GM10248 (cell line): ENCODE measurements at regions not wholly inside any gene's neighbourhood (a gene's known extent, or its start where the extent isn't known, plus 50 kb on each side); places are given as distances from the start of the nearest gene placed in this dataset.

Source experiments
- CTCF ChIA-PET: fragments of 300-600 bp; sonication (Branson Sonifier 250); formaldehyde crosslinking; extraction: SDS; loops from one replicate; lab custom pipeline; 2021; ENCODE audit warnings: antibody characterized with exemption; lab: Yijun Ruan, JAX
- POLR2A ChIA-PET: fragments of 350-650 bp; sonication (Branson Sonifier 250); formaldehyde crosslinking; extraction: SDS; loops from one replicate; lab custom pipeline; 2020; ENCODE audit warnings: antibody characterized with exemption; lab: Yijun Ruan, JAX
- DNase-seq: peaks from one replicate; pipeline ENCODE4 v3.0.0; 2012; ENCODE audit errors: extremely low spot score
- TF ChIP-seq, protein P1 (sequence below): IDR thresholded peaks from 2 replicates; pipeline ENCODE4 v1.5.1; 2012; ENCODE audit warnings: mild to moderate bottlenecking, low read depth; ENCODE audit errors: extremely low read depth, missing control alignments, control extremely low read depth

GRCh38 chr1:234541286-234541975 lies 62.5 kb upstream of the TARBP1 start:
- ChIA-PET POLR2A (no interaction called here), CTCF (interaction anchor here (0.8 kb wide), 1 partner anchor 54 kb away, joined by 3 read pairs; no protein-coding TSS in a partner anchor)
- TF ChIP-seq, protein P1, sequence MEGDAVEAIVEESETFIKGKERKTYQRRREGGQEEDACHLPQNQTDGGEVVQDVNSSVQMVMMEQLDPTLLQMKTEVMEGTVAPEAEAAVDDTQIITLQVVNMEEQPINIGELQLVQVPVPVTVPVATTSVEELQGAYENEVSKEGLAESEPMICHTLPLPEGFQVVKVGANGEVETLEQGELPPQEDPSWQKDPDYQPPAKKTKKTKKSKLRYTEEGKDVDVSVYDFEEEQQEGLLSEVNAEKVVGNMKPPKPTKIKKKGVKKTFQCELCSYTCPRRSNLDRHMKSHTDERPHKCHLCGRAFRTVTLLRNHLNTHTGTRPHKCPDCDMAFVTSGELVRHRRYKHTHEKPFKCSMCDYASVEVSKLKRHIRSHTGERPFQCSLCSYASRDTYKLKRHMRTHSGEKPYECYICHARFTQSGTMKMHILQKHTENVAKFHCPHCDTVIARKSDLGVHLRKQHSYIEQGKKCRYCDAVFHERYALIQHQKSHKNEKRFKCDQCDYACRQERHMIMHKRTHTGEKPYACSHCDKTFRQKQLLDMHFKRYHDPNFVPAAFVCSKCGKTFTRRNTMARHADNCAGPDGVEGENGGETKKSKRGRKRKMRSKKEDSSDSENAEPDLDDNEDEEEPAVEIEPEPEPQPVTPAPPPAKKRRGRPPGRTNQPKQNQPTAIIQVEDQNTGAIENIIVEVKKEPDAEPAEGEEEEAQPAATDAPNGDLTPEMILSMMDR, result no peak
- DNase-seq, result no peak

DNA sequence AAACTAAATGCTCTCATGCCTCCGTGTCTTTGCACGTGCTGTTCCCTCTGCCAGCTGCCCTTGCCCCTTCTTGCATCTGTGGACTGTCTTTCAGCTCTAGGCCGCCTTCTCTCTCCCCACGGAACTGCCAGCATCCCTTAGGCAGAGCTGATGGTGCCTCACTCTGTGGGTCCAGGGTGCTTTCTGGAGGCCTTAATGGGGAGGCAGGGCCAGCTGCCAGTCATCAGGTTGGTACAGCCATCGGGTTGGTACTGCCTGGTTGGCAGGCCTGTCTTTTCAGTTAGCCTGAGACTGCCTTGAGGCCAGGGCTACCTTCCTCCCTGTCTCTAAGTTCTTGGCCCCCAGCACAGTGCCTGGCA lies 61.4 kb upstream of the TARBP1 start:
- POLR2A ChIA-PET, result no interaction called here
- DNase-seq, result no peak
- CTCF ChIA-PET, result interaction anchor here (1.1 to 2.7 kb wide), 2 partner anchors 10 kb away, joined by 4 to 12 read pairs; no protein-coding TSS in a partner anchor
- TF ChIP-seq, protein P1, result no peak

- POLR2A ChIA-PET, result no interaction called here
- CTCF ChIA-PET, result interaction anchor here (1.1 to 2.7 kb wide), 4 partner anchors 9 to 15 kb away, joined by 4 to 12 read pairs (median 4); no protein-coding TSS in a partner anchor
- TF ChIP-seq, protein P1, result no peak
- DNase-seq, result no peak
These were observed 60.9 kb upstream of the TARBP1 start for GRCh38 chr1:234539666-234540403.

- no peak for DNase-seq
- ChIA-PET CTCF (interaction anchor here (1.5 to 2.7 kb wide), 4 partner anchors 9 to 15 kb away, joined by 4 to 12 read pairs (median 5); no protein-coding TSS in a partner anchor), POLR2A (no interaction called here)
- TF ChIP-seq, protein P1, result no peak
These were observed 60.1 kb upstream of the TARBP1 start for GRCh38 chr1:234538930-234539649.

DNA sequence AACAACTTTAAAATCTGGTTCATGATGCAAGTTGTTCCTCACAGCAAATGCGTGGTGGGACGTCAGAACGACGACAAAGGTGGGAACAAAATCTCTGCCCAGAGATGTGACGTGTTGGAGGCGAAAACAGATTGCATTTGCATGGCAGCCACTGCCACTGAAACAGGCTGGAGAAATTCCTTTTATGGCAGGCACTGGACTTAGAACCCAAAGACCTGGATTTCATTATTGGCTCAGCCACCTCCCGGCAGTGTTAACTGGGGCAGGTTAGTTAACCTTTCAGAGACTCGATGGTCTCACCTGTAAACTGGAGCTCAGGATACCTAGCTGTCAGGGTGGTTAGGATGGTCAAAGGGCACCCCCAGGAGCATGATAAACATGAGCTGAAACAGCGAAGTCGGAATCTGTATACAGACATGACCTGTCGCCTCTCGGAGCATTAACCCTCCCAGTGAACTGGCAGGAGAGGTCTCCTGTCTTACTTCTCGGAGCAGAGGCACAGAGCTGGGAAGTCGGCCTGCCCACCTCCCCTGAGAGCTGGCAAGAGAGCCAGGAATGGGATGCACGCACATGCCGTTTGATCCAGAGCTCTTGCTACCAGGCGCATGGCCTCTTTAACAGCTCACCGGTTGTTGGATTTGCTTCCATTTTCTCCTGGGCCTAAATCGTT lies 59.2 kb upstream of the TARBP1 start:
- TF ChIP-seq, protein P1, result no peak
- CTCF ChIA-PET, result interaction anchor here (1.1 to 2.7 kb wide), 6 partner anchors 8 to 566 kb away, joined by 3 to 12 read pairs (median 4); no protein-coding TSS in a partner anchor
- DNase-seq, result no peak
- POLR2A ChIA-PET, result no interaction called here
